ENCODE measurements at regions not wholly inside any gene's neighbourhood (a gene's known extent, or its start where the extent isn't known, plus 50 kb on each side); places are given as distances from the start of the nearest gene placed in this dataset.

DNA sequence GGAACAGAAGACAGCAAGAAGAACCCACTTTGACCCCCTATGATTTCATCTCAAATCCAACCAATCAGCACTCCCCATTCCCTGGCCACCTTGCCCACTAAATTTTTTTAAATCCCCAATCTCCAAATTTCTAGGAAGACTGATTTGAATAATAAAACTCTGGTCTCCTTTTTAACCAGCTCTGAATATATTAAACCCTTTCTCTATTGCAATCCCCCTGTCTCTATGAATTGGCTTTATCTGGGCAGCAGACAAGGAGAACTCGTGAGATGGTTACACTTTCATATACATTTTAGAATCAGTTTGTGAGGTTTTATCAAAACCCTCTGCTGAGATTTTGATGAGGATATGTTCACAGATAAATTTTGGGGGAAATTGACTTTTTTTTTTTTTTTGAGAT lies 90.3 kb upstream of the TRIM24 start:
- in situ Hi-C loops (cut with MboI; ENCODE audit: low sequenced_read_pairs in 4 of 4) (no loop called here), intact Hi-C loops (cut with DNase I; ENCODE audit: low total_unique reads) (no loop called here)
- no peaks in the 10 kb centered on the region for H3K9me3 ChIP-seq

DNA sequence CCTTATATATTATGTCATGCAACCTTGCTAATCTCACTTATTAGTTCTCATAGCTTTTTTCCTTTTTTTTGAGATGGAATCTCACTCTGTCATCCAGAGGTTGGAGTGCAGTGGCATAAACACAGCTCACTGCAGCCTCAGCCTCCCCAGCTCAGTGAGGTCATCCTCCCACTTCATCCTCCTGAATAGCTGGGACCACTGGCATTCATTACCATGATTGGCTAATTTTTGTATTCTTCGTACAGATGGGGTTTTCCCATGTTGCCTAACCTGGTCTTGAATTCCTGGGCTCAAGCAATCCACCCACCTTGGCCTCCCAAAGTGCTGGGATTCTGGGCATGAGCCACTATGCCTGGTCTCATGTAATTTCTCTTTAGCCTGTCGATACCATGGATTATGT lies 89.1 kb upstream of the TRIM24 start:
- intact Hi-C loops (cut with DNase I; ENCODE audit: low total_unique reads): no loop called here

More for the DNA sequence above, 90.3 kb upstream of the TRIM24 start:
- H3K27ac ChIP-seq: no peak overlapping the region
- DNase-seq: no peak
- H3K4me3 ChIP-seq: no peak overlapping the region
- no peaks in the 10 kb centered on the region for H3K4me1 ChIP-seq
- TF ChIP-seq POLR2A (IDR thresholded peaks at IDR 0.05): no peak
- TF ChIP-seq, protein P1, sequence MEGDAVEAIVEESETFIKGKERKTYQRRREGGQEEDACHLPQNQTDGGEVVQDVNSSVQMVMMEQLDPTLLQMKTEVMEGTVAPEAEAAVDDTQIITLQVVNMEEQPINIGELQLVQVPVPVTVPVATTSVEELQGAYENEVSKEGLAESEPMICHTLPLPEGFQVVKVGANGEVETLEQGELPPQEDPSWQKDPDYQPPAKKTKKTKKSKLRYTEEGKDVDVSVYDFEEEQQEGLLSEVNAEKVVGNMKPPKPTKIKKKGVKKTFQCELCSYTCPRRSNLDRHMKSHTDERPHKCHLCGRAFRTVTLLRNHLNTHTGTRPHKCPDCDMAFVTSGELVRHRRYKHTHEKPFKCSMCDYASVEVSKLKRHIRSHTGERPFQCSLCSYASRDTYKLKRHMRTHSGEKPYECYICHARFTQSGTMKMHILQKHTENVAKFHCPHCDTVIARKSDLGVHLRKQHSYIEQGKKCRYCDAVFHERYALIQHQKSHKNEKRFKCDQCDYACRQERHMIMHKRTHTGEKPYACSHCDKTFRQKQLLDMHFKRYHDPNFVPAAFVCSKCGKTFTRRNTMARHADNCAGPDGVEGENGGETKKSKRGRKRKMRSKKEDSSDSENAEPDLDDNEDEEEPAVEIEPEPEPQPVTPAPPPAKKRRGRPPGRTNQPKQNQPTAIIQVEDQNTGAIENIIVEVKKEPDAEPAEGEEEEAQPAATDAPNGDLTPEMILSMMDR (IDR thresholded peaks at IDR 0.05 in 4 of 5, conservative IDR thresholded peaks at IDR 0.05 in 1 of 5): no peak
- ATAC-seq: no peak
- H3K27me3 ChIP-seq: no peaks in the 10 kb centered on the region
- H3K36me3 ChIP-seq: no peaks in the 10 kb centered on the region

DNA sequence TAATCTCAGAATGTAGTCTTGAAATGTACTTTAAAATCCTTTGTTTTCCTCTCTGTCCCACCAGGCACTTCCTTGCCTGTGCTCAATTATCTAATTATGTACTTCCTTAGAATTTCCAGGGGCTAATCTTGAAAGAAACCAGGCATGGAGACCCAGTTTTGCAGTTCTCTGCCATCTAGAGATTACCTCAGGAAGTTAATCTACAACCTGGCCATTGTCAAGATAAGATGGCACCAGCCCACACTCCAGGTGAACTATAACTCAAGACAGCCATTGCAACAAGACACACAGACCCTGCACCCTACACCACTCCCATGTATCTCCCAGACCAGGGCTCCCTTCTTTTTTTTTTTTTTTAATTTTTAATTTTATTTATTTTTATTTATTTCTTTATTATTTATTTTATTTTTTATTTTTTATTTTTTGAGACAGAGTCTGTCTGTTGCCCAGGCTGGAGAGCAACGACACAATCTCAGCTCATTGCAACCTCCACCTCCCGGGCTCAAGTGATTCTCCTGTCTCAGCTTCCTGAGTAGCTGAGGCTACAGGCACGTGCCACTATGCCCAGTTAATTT lies 85.9 kb upstream of the TRIM24 start:
- in situ Hi-C loops (cut with MboI; ENCODE audit: low sequenced_read_pairs in 4 of 4): no loop called here

More for the DNA sequence above, 89.1 kb upstream of the TRIM24 start:
- Histone ChIP-seq H3K4me1 (no peaks in the 10 kb centered on the region), H3K36me3 (no peaks in the 10 kb centered on the region), H3K27ac (no peak overlapping the region), H3K27me3 (no peaks in the 10 kb centered on the region), H3K4me3 (no peak overlapping the region), H3K9me3 (no peaks in the 10 kb centered on the region)
- TF ChIP-seq, protein P1 (IDR thresholded peaks at IDR 0.05 in 4 of 5, conservative IDR thresholded peaks at IDR 0.05 in 1 of 5): no peak
- ATAC-seq (no peak), DNase-seq (no peak)
- in situ Hi-C loops (cut with MboI; ENCODE audit: low sequenced_read_pairs in 4 of 4): no loop called here

DNA sequence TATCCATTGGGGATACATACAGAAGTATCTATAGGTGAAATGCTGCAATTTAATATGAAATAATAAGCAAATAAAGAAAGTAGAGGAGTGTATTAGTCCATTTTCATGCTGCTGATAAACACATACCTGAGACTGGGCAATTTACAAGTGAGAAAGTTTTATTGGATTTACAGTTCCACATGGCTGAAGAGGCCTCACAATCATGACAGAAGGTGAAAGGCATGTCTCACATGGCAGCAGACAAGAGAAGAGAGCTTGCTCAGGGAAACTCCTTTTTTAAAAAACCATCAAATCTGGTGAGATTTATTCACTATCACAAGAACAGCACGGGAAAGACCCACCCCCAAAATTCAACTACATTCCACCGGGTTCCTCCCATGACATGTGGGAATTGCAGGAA lies 82.8 kb upstream of the TRIM24 start:
- no peak for ATAC-seq
- in situ Hi-C loops (cut with MboI; ENCODE audit: low sequenced_read_pairs in 4 of 4) (no loop called here), intact Hi-C loops (cut with DNase I; ENCODE audit: low total_unique reads) (no loop called here)
- no peaks in the 10 kb centered on the region for H3K4me1 ChIP-seq
- no peak for DNase-seq
- H3K27me3 ChIP-seq: no peaks in the 10 kb centered on the region
- H3K4me3 ChIP-seq: no peak overlapping the region
- H3K36me3 ChIP-seq: no peaks in the 10 kb centered on the region
- no peak overlapping the region for H3K27ac ChIP-seq
- H3K9me3 ChIP-seq: no peaks in the 10 kb centered on the region
- TF ChIP-seq POLR2A (IDR thresholded peaks at IDR 0.05): no peak
- TF ChIP-seq, protein P1 (IDR thresholded peaks at IDR 0.05 in 4 of 5, conservative IDR thresholded peaks at IDR 0.05 in 1 of 5): no peak

More for the DNA sequence above, 85.9 kb upstream of the TRIM24 start:
- Histone ChIP-seq H3K9me3 (no peaks in the 10 kb centered on the region), H3K36me3 (no peaks in the 10 kb centered on the region), H3K27me3 (no peaks in the 10 kb centered on the region), H3K4me3 (no peak overlapping the region), H3K27ac (no peak overlapping the region), H3K4me1 (no peaks in the 10 kb centered on the region)
- no peak for TF ChIP-seq POLR2A (IDR thresholded peaks at IDR 0.05)
- TF ChIP-seq, protein P1 (IDR thresholded peaks at IDR 0.05 in 4 of 5, conservative IDR thresholded peaks at IDR 0.05 in 1 of 5): no peak
- DNase-seq (no peak), ATAC-seq (no peak)
- intact Hi-C loops (cut with DNase I; ENCODE audit: low total_unique reads): no loop called here
